ES-I3 (cell line): ENCODE measurements at regions not wholly inside any gene's neighbourhood (a gene's known extent, or its start where the extent isn't known, plus 50 kb on each side); places are given as distances from the start of the nearest gene placed in this dataset.
"Not testable (repeated sequence)": the region's sequence is repeated elsewhere in the genome, so short reads cannot be mapped to it uniquely, and the experiment has no call there.

Experiments
- H3K36me3 ChIP-seq: 2 replicates; pipeline ENCODE4 v1.6.1; 2013; ENCODE audit warnings: mild to moderate bottlenecking, low read length, control low read depth, moderate library complexity; ENCODE audit not compliant: insufficient read depth
- H3K4me1 ChIP-seq: 2 replicates; pipeline ENCODE4 v1.6.1; 2013; ENCODE audit warnings: mild to moderate bottlenecking, control low read depth, low read length; ENCODE audit not compliant: insufficient read depth
- H3K9ac ChIP-seq: 2 replicates; pipeline ENCODE4 v1.6.1; 2013; ENCODE audit warnings: low read depth, mild to moderate bottlenecking, low read length, moderate library complexity
- H3K9me3 ChIP-seq: 2 replicates; pipeline ENCODE4 v1.6.1; 2013; ENCODE audit warnings: mild to moderate bottlenecking, low read length, moderate library complexity; ENCODE audit not compliant: control insufficient read depth, insufficient read depth

- Histone ChIP-seq H3K9ac (no peak overlapping the region), H3K9me3 (no peaks in the 10 kb centered on the region), H3K36me3 (no peaks in the 10 kb centered on the region), H3K4me1 (peaks cover 19% of the 10 kb centered on the region)
Measured at GRCh38 chr10:131825960-131826650, 74.7 kb upstream of the PPP2R2D start.

GRCh38 chr10:131829156-131829930 lies 71.5 kb upstream of the PPP2R2D start:
- Histone ChIP-seq H3K4me1 (peaks cover 19% of the 10 kb centered on the region), H3K9me3 (no peaks in the 10 kb centered on the region), H3K36me3 (no peaks in the 10 kb centered on the region), H3K9ac (no peak overlapping the region)

- Histone ChIP-seq H3K9me3 (no peaks in the 10 kb centered on the region), H3K9ac (no peak overlapping the region), H3K4me1 (peaks cover 9% of the 10 kb centered on the region), H3K36me3 (no peaks in the 10 kb centered on the region)
Measured at GRCh38 chr10:131830446-131831130, 70.2 kb upstream of the PPP2R2D start.

GRCh38 chr10:131831561-131831960 lies 69.2 kb upstream of the PPP2R2D start:
- H3K9ac ChIP-seq, result no peak overlapping the region
- H3K4me1 ChIP-seq, result no peaks in the 10 kb centered on the region; the same call in 1 of the 2 replicates
- no peaks in the 10 kb centered on the region for H3K9me3 ChIP-seq
- H3K36me3 ChIP-seq, result no peaks in the 10 kb centered on the region

GRCh38 chr10:131832056-131832685 lies 68.6 kb upstream of the PPP2R2D start:
- H3K9me3 ChIP-seq, result no peaks in the 10 kb centered on the region
- no peak overlapping the region for H3K9ac ChIP-seq
- no peaks in the 10 kb centered on the region; the same call in 1 of the 2 replicates for H3K4me1 ChIP-seq
- no peaks in the 10 kb centered on the region for H3K36me3 ChIP-seq

GRCh38 chr10:131833013-131833412 lies 67.8 kb upstream of the PPP2R2D start:
- H3K4me1 ChIP-seq, result no peaks in the 10 kb centered on the region; the same call in 1 of the 2 replicates
- no peaks in the 10 kb centered on the region for H3K9me3 ChIP-seq
- H3K9ac ChIP-seq, result no peak overlapping the region
- no peaks in the 10 kb centered on the region for H3K36me3 ChIP-seq

GRCh38 chr10:131833446-131834080 lies 67.2 kb upstream of the PPP2R2D start:
- Histone ChIP-seq H3K36me3 (no peaks in the 10 kb centered on the region), H3K9me3 (no peaks in the 10 kb centered on the region), H3K4me1 (no peaks in the 10 kb centered on the region; the same call in 1 of the 2 replicates), H3K9ac (no peak overlapping the region)

- no peak overlapping the region for H3K9ac ChIP-seq
- H3K9me3 ChIP-seq, result no peaks in the 10 kb centered on the region
- no peaks in the 10 kb centered on the region; the same call in 1 of the 2 replicates for H3K4me1 ChIP-seq
- H3K36me3 ChIP-seq, result no peaks in the 10 kb centered on the region
Measured at GRCh38 chr10:131834152-131834810, 66.5 kb upstream of the PPP2R2D start.

- Histone ChIP-seq H3K9me3 (no peaks in the 10 kb centered on the region), H3K9ac (no peak overlapping the region)
Measured at GRCh38 chr10:131838966-131839742, 61.7 kb upstream of the PPP2R2D start.

GRCh38 chr10:131839880-131840787 lies 60.7 kb upstream of the PPP2R2D start:
- not testable (repeated sequence) for H3K4me1 ChIP-seq, H3K9me3 ChIP-seq, H3K36me3 ChIP-seq, H3K9ac ChIP-seq

More at GRCh38 chr10:131838966-131839742, 61.7 kb upstream of the PPP2R2D start:
- Histone ChIP-seq H3K4me1 (no peaks in the 10 kb centered on the region; the same call in 1 of the 2 replicates), H3K36me3 (no peaks in the 10 kb centered on the region)

- no peaks in the 10 kb centered on the region for H3K4me1 ChIP-seq
- H3K9ac ChIP-seq, result no peak overlapping the region
- H3K9me3 ChIP-seq, result no peaks in the 10 kb centered on the region
- H3K36me3 ChIP-seq, result no peaks in the 10 kb centered on the region
Measured at GRCh38 chr10:131840788-131841118, 60.1 kb upstream of the PPP2R2D start.

- Histone ChIP-seq H3K9ac (no peak overlapping the region), H3K36me3 (no peaks in the 10 kb centered on the region), H3K9me3 (no peaks in the 10 kb centered on the region), H3K4me1 (no peaks in the 10 kb centered on the region)
Measured at GRCh38 chr10:131841131-131841660, 59.6 kb upstream of the PPP2R2D start.
